HG03521 (cell line): ENCODE measurements at regions not wholly inside any gene's neighbourhood (a gene's known extent, or its start where the extent isn't known, plus 50 kb on each side); places are given as distances from the start of the nearest gene placed in this dataset.

ENCODE experiments used
- ATAC-seq: cut with Tn5 transposase; IDR thresholded peaks from one replicate; pipeline ENCODE4 v1.9.1; 2021; ENCODE audit warnings: mild to moderate bottlenecking, moderate library complexity; ENCODE audit not compliant: unreplicated experiment

- ATAC-seq = no peak
These were observed 345.3 kb downstream of the RPL10L start for GRCh38 chr14:46306267-46306666.

GRCh38 chr14:46300765-46301164, 350.8 kb downstream of the RPL10L start:
- ATAC-seq = no peak

- ATAC-seq = no peak
These were observed 360.9 kb downstream of the RPL10L start for GRCh38 chr14:46290706-46291105.

- no peak for ATAC-seq
These were observed 371.8 kb downstream of the RPL10L start for GRCh38 chr14:46279776-46280175.

GRCh38 chr14:46279327-46279726, 372.3 kb downstream of the RPL10L start:
- no peak for ATAC-seq

- no peak for ATAC-seq
These were observed 392.0 kb downstream of the RPL10L start for GRCh38 chr14:46259536-46259935.

GRCh38 chr14:46256381-46256780, 395.2 kb downstream of the RPL10L start:
- ATAC-seq = no peak

- no peak for ATAC-seq
These were observed 401.4 kb downstream of the RPL10L start for GRCh38 chr14:46250113-46250703.

- no peak for ATAC-seq
These were observed 403.5 kb downstream of the RPL10L start for GRCh38 chr14:46248001-46248630.

- no peak for ATAC-seq
These were observed 406.3 kb downstream of the RPL10L start for GRCh38 chr14:46245276-46245675.

- no peak for ATAC-seq
These were observed 417.8 kb downstream of the RPL10L start for GRCh38 chr14:46233786-46234185.

GRCh38 chr14:46230540-46230939, 421.0 kb downstream of the RPL10L start:
- ATAC-seq = no peak

- ATAC-seq = no peak
These were observed 435.8 kb downstream of the RPL10L start for GRCh38 chr14:46215801-46216200.

GRCh38 chr14:46198676-46199075, 452.9 kb downstream of the RPL10L start:
- no peak for ATAC-seq

GRCh38 chr14:46197856-46198255, 453.7 kb downstream of the RPL10L start:
- no peak for ATAC-seq
